ENCODE measurements at regions not wholly inside any gene's neighbourhood (a gene's known extent, or its start where the extent isn't known, plus 50 kb on each side); places are given as distances from the start of the nearest gene placed in this dataset.
A peak's percentile ranks its signal among the peaks of the same experiment; 100 is the strongest.

- ChIA-PET POLR2A (no interaction called here), CTCF (no interaction called here)
- Histone ChIP-seq H3K36me3 (ENCODE audit: insufficient read depth, low read length) (no peaks in the 10 kb centered on the region), H3K27me3 (ENCODE audit: insufficient read depth, low read length, poor library complexity, severe bottlenecking) (no peaks in the 10 kb centered on the region), H3K4me1 (ENCODE audit: insufficient read depth, low read length) (no peaks in the 10 kb centered on the region), H3K27ac (ENCODE audit: low read depth, low read length) (no peak overlapping the region), H3K4me3 (ENCODE audit: low read length) (no peak overlapping the region), H3K9me3 (ENCODE audit: low read length) (no peaks in the 10 kb centered on the region)
- H3K4me3 Mint-ChIP-seq = no peak overlapping the region
- H3K36me3 Mint-ChIP-seq = no peaks in the 10 kb centered on the region
- no peak for DNase-seq
- H3K27ac Mint-ChIP-seq = peak overlapping the region in 1 of 8 donors; percentile 25
- H3K4me1 Mint-ChIP-seq = peaks cover 0 to 12% (median 4%) of the 10 kb centered on the region in 3 donors
- peaks cover 0 to 5% (median 1%) of the 10 kb centered on the region in 5 donors for H3K9me3 Mint-ChIP-seq
- no peaks in the 10 kb centered on the region for H3K27me3 Mint-ChIP-seq
These were observed 421.5 kb upstream of the POU3F3 start for GRCh38 chr2:104432401-104432800.

- Mint-ChIP-seq H3K9me3 (peaks cover 0 to 5% (median 0%) of the 10 kb centered on the region in 5 donors), H3K4me1 (peaks cover 0 to 12% (median 4%) of the 10 kb centered on the region in 3 donors), H3K27me3 (no peaks in the 10 kb centered on the region), H3K27ac (no peak overlapping the region), H3K36me3 (no peaks in the 10 kb centered on the region), H3K4me3 (no peak overlapping the region)
- CTCF ChIA-PET = no interaction called here
- H3K27ac ChIP-seq (ENCODE audit: low read depth, low read length) = no peak overlapping the region
- H3K36me3 ChIP-seq (ENCODE audit: insufficient read depth, low read length) = no peaks in the 10 kb centered on the region
- no peaks in the 10 kb centered on the region for H3K4me1 ChIP-seq (ENCODE audit: insufficient read depth, low read length)
- no peak for DNase-seq
- POLR2A ChIA-PET = no interaction called here
- H3K27me3 ChIP-seq (ENCODE audit: insufficient read depth, low read length, poor library complexity, severe bottlenecking) = no peaks in the 10 kb centered on the region
- H3K9me3 ChIP-seq (ENCODE audit: low read length) = no peaks in the 10 kb centered on the region
- no peak overlapping the region for H3K4me3 ChIP-seq (ENCODE audit: low read length)
These were observed 420.9 kb upstream of the POU3F3 start for GRCh38 chr2:104432991-104433390.

DNA sequence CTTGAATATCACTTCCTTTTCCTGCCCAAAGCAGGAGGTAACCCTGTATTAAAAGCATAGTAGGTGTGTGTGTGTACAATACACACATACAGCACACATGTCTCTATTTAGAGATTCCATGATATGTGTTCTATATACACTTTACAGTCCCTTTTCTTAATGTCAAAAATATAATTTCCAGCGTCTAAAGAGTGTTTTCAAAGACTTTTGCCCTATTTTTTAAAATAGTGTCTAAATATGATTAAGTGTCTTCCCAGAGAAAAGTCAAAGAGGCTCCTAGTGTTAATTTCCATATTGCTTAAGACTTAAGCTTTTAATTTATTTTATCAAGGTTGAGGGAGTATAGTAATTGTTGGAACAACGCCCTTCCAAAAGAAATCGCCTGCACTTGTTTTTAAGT is 420.3 kb upstream of the POU3F3 start:
- no peaks in the 10 kb centered on the region for H3K9me3 ChIP-seq (ENCODE audit: low read length)
- ChIA-PET CTCF (no interaction called here), POLR2A (no interaction called here)

GRCh38 chr2:104434318-104434792 is 419.6 kb upstream of the POU3F3 start:
- H3K4me3 ChIP-seq (ENCODE audit: low read length) = no peak overlapping the region
- H3K27ac ChIP-seq (ENCODE audit: low read depth, low read length) = no peak overlapping the region
- Mint-ChIP-seq H3K4me3 (peak overlapping the region in 5 of 7 donors; percentile 17 to 68 (median 65)), H3K27ac (peak overlapping the region in 2 of 8 donors; percentile 0 to 24), H3K4me1 (peaks cover 0 to 12% (median 4%) of the 10 kb centered on the region in 3 donors), H3K9me3 (peaks cover 0 to 5% (median 0%) of the 10 kb centered on the region in 5 donors), H3K36me3 (no peaks in the 10 kb centered on the region), H3K27me3 (no peaks in the 10 kb centered on the region)
- no peaks in the 10 kb centered on the region for H3K4me1 ChIP-seq (ENCODE audit: insufficient read depth, low read length)
- ChIA-PET POLR2A (no interaction called here), CTCF (no interaction called here)
- no peaks in the 10 kb centered on the region for H3K9me3 ChIP-seq (ENCODE audit: low read length)
- no peaks in the 10 kb centered on the region for H3K36me3 ChIP-seq (ENCODE audit: insufficient read depth, low read length)
- no peaks in the 10 kb centered on the region for H3K27me3 ChIP-seq (ENCODE audit: insufficient read depth, low read length, poor library complexity, severe bottlenecking)
- no peak for DNase-seq

More for the DNA sequence above, 420.3 kb upstream of the POU3F3 start:
- Mint-ChIP-seq H3K9me3 (peaks cover 0 to 5% (median 0%) of the 10 kb centered on the region in 5 donors), H3K4me1 (peaks cover 0 to 12% (median 4%) of the 10 kb centered on the region in 3 donors), H3K27me3 (no peaks in the 10 kb centered on the region), H3K4me3 (no peak overlapping the region), H3K36me3 (no peaks in the 10 kb centered on the region), H3K27ac (no peak overlapping the region)
- Histone ChIP-seq H3K27me3 (ENCODE audit: insufficient read depth, low read length, poor library complexity, severe bottlenecking) (no peaks in the 10 kb centered on the region), H3K36me3 (ENCODE audit: insufficient read depth, low read length) (no peaks in the 10 kb centered on the region), H3K27ac (ENCODE audit: low read depth, low read length) (no peak overlapping the region), H3K4me1 (ENCODE audit: insufficient read depth, low read length) (no peaks in the 10 kb centered on the region), H3K4me3 (ENCODE audit: low read length) (no peak overlapping the region)
- DNase-seq = no peak

DNA sequence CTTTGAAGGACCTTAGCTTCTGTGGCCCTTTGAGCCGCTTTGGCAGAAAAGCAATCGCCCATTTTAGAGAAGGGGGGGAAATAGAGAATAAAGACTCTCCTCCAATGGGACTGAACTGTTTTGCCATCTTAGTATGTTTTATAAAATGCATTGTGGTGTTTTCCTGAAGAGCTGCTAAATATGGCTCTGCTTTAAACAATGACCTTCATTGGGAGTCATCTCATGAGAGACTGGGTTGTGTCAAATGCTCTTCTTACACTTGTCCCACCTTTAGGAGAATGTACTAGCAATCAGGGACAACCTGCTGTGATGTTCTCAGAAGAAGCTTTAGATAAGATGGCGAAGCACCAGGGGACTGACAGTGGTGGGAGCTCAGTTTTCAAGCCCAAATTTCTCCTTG is 418.9 kb upstream of the POU3F3 start:
- Histone ChIP-seq H3K27ac (ENCODE audit: low read depth, low read length) (no peak overlapping the region), H3K9me3 (ENCODE audit: low read length) (no peaks in the 10 kb centered on the region), H3K4me1 (ENCODE audit: insufficient read depth, low read length) (no peaks in the 10 kb centered on the region), H3K27me3 (ENCODE audit: insufficient read depth, low read length, poor library complexity, severe bottlenecking) (no peaks in the 10 kb centered on the region), H3K4me3 (ENCODE audit: low read length) (no peak overlapping the region), H3K36me3 (ENCODE audit: insufficient read depth, low read length) (no peaks in the 10 kb centered on the region)
- POLR2A ChIA-PET = no interaction called here
- Mint-ChIP-seq H3K36me3 (no peaks in the 10 kb centered on the region), H3K9me3 (peaks cover 0 to 5% (median 0%) of the 10 kb centered on the region in 5 donors), H3K27me3 (no peaks in the 10 kb centered on the region), H3K4me3 (peak overlapping the region in 1 of 7 donors; percentile 66), H3K4me1 (peaks cover 0 to 12% (median 4%) of the 10 kb centered on the region in 3 donors), H3K27ac (no peak overlapping the region)
- DNase-seq = no peak
- CTCF ChIA-PET = no interaction called here

DNA sequence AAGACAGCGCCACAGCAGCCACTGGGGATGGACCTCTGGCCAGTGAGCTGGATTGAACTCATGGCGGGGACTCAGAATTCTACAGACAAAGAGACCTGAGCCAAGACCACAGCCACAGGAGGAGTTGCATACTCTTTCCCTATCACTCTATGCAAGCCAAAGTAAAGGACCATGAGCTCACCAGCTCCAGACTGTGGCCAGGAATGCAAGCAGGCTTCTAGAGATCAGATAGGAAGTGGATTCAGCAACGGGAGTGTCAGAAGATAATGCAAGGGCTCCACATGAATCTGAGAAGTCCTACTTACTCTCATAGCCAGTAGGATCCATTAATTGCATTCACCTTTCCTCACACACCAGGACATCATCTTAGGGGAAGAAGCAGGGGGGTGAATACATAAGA is 415.4 kb upstream of the POU3F3 start:
- Mint-ChIP-seq H3K27ac (no peak overlapping the region), H3K4me1 (peaks cover 0 to 11% (median 4%) of the 10 kb centered on the region in 3 donors), H3K27me3 (no peaks in the 10 kb centered on the region), H3K36me3 (no peaks in the 10 kb centered on the region), H3K4me3 (no peak overlapping the region), H3K9me3 (peaks cover 0 to 9% (median 1%) of the 10 kb centered on the region in 5 donors)
- no peak overlapping the region for H3K4me3 ChIP-seq (ENCODE audit: low read length)
- H3K36me3 ChIP-seq (ENCODE audit: insufficient read depth, low read length) = no peaks in the 10 kb centered on the region
- no peak for DNase-seq
- no peak overlapping the region for H3K27ac ChIP-seq (ENCODE audit: low read depth, low read length)
- no peaks in the 10 kb centered on the region for H3K27me3 ChIP-seq (ENCODE audit: insufficient read depth, low read length, poor library complexity, severe bottlenecking)
- no peaks in the 10 kb centered on the region for H3K9me3 ChIP-seq (ENCODE audit: low read length)
- ChIA-PET POLR2A (no interaction called here), CTCF (no interaction called here)
- no peaks in the 10 kb centered on the region for H3K4me1 ChIP-seq (ENCODE audit: insufficient read depth, low read length)

GRCh38 chr2:104443145-104443544 is 410.8 kb upstream of the POU3F3 start:
- H3K27me3 Mint-ChIP-seq = no peaks in the 10 kb centered on the region
- H3K4me1 ChIP-seq (ENCODE audit: insufficient read depth, low read length) = peaks cover 3% of the 10 kb centered on the region
- H3K27ac Mint-ChIP-seq = no peak overlapping the region
- DNase-seq = no peak
- H3K4me1 Mint-ChIP-seq = peaks cover 0 to 11% (median 2%) of the 10 kb centered on the region in 3 donors
- no peak overlapping the region for H3K4me3 ChIP-seq (ENCODE audit: low read length)
- H3K27ac ChIP-seq (ENCODE audit: low read depth, low read length) = no peak overlapping the region
- H3K4me3 Mint-ChIP-seq = no peak overlapping the region
- CTCF ChIA-PET = no interaction called here
- H3K36me3 ChIP-seq (ENCODE audit: insufficient read depth, low read length) = no peaks in the 10 kb centered on the region
- peaks cover 0 to 5% (median 0%) of the 10 kb centered on the region in 5 donors for H3K9me3 Mint-ChIP-seq
- no peaks in the 10 kb centered on the region for H3K9me3 ChIP-seq (ENCODE audit: low read length)
- POLR2A ChIA-PET = no interaction called here
- no peaks in the 10 kb centered on the region for H3K27me3 ChIP-seq (ENCODE audit: insufficient read depth, low read length, poor library complexity, severe bottlenecking)
- no peaks in the 10 kb centered on the region for H3K36me3 Mint-ChIP-seq

- H3K9me3 ChIP-seq (ENCODE audit: low read length) = no peaks in the 10 kb centered on the region
- CTCF ChIA-PET = no interaction called here
- Mint-ChIP-seq H3K27ac (no peak overlapping the region), H3K27me3 (no peaks in the 10 kb centered on the region), H3K36me3 (no peaks in the 10 kb centered on the region), H3K4me1 (peaks cover 0 to 17% (median 2%) of the 10 kb centered on the region in 3 donors), H3K9me3 (peaks cover 0 to 7% (median 0%) of the 10 kb centered on the region in 5 donors), H3K4me3 (no peak overlapping the region)
- no peak for DNase-seq
- H3K4me1 ChIP-seq (ENCODE audit: insufficient read depth, low read length) = peaks cover 3% of the 10 kb centered on the region
- POLR2A ChIA-PET = no interaction called here
- no peak overlapping the region for H3K4me3 ChIP-seq (ENCODE audit: low read length)
- no peak overlapping the region for H3K27ac ChIP-seq (ENCODE audit: low read depth, low read length)
- H3K36me3 ChIP-seq (ENCODE audit: insufficient read depth, low read length) = no peaks in the 10 kb centered on the region
- no peaks in the 10 kb centered on the region for H3K27me3 ChIP-seq (ENCODE audit: insufficient read depth, low read length, poor library complexity, severe bottlenecking)
These were observed 409.5 kb upstream of the POU3F3 start for GRCh38 chr2:104444392-104444791.

DNA sequence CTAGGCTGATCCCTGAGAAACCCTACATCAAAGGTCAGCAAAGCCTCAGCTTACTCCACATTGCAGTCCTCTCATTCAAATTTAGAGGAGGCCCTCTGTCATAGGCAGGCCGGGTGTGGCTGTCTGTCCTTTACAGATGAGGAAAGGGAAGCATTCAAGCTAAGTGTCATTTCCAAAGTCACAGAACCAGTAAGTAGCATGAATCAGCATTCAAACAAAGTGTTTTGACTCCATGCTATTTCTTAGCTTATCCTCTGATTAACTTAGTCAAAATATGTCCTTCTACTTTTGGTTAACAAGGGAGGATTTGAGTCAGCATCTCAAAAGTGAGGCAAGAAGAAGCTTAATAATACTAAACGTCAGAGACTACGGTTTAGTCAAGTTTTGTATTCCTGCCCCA is 409.0 kb upstream of the POU3F3 start:
- H3K4me1 Mint-ChIP-seq = peaks cover 0 to 17% (median 2%) of the 10 kb centered on the region in 3 donors
- CTCF ChIA-PET = no interaction called here
- H3K4me3 Mint-ChIP-seq = no peak overlapping the region
- DNase-seq = no peak
- Histone ChIP-seq H3K4me3 (ENCODE audit: low read length) (no peak overlapping the region), H3K36me3 (ENCODE audit: insufficient read depth, low read length) (no peaks in the 10 kb centered on the region), H3K4me1 (ENCODE audit: insufficient read depth, low read length) (peaks cover 3% of the 10 kb centered on the region), H3K27ac (ENCODE audit: low read depth, low read length) (no peak overlapping the region), H3K9me3 (ENCODE audit: low read length) (no peaks in the 10 kb centered on the region), H3K27me3 (ENCODE audit: insufficient read depth, low read length, poor library complexity, severe bottlenecking) (no peaks in the 10 kb centered on the region)
- H3K9me3 Mint-ChIP-seq = peaks cover 0 to 7% (median 0%) of the 10 kb centered on the region in 5 donors
- no peak overlapping the region for H3K27ac Mint-ChIP-seq
- no peaks in the 10 kb centered on the region for H3K36me3 Mint-ChIP-seq
- POLR2A ChIA-PET = no interaction called here
- no peaks in the 10 kb centered on the region for H3K27me3 Mint-ChIP-seq
